Astrocyte of the spinal cord (primary cell): ENCODE measurements at regions not wholly inside any gene's neighbourhood (a gene's known extent, or its start where the extent isn't known, plus 50 kb on each side); places are given as distances from the start of the nearest gene placed in this dataset.

Experiments used
- DNase-seq: peaks from one replicate; pipeline ENCODE4 v3.0.0; 2011; ENCODE audit warnings: low read depth, low spot score
- H3K4me3 ChIP-seq: 2 replicates; pipeline ENCODE4 v1.5.1; 2011; ENCODE audit warnings: low read depth, mild to moderate bottlenecking, low read length, moderate library complexity
- in situ Hi-C: cut with HindIII; loops from 2 replicates; pipeline ENCODE4 v1.10.0; 2017; ENCODE audit warnings: low sequenced_read_pairs
- TF ChIP-seq, protein P1 (sequence below): IDR thresholded peaks from 2 replicates; pipeline ENCODE4 v1.5.1; 2012; ENCODE audit warnings: low read depth, mild to moderate bottlenecking, low read length, inconsistent platforms

DNA sequence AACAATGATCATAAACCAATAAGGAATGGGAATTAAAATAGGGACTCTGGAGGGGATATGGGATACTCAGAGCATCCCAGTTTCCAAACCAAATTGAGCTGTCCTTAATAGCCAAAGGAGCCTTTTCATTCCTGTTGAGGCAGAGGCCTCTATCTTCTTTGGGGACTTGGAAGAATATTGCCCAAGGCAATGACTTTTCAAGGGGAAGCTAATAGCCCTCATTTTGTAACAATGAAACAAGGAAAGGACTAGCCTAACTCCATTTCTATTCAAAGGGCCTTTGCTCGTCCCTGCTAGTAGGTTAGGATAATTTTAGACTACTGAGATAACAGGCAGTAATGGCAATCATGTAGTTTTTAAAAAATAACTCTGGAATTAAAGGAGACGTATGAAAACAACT is 789.8 kb upstream of the SLITRK5 start:
- in situ Hi-C loops, result no loop called here

GRCh38 chr13:86882107-86882506 is 789.1 kb upstream of the SLITRK5 start:
- no peak overlapping the region for H3K4me3 ChIP-seq
- in situ Hi-C loops, result no loop called here
- TF ChIP-seq, protein P1, sequence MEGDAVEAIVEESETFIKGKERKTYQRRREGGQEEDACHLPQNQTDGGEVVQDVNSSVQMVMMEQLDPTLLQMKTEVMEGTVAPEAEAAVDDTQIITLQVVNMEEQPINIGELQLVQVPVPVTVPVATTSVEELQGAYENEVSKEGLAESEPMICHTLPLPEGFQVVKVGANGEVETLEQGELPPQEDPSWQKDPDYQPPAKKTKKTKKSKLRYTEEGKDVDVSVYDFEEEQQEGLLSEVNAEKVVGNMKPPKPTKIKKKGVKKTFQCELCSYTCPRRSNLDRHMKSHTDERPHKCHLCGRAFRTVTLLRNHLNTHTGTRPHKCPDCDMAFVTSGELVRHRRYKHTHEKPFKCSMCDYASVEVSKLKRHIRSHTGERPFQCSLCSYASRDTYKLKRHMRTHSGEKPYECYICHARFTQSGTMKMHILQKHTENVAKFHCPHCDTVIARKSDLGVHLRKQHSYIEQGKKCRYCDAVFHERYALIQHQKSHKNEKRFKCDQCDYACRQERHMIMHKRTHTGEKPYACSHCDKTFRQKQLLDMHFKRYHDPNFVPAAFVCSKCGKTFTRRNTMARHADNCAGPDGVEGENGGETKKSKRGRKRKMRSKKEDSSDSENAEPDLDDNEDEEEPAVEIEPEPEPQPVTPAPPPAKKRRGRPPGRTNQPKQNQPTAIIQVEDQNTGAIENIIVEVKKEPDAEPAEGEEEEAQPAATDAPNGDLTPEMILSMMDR, result no peak
- DNase-seq, result no peak

More for the DNA sequence above, 789.8 kb upstream of the SLITRK5 start:
- TF ChIP-seq, protein P1, result no peak
- no peak overlapping the region for H3K4me3 ChIP-seq
- no peak for DNase-seq

GRCh38 chr13:86882835-86883234 is 788.3 kb upstream of the SLITRK5 start:
- TF ChIP-seq, protein P1, result no peak
- in situ Hi-C loops, result no loop called here
- no peak for DNase-seq
- no peak overlapping the region for H3K4me3 ChIP-seq

GRCh38 chr13:86892330-86892729 is 778.8 kb upstream of the SLITRK5 start:
- DNase-seq, result peak; percentile 27
- in situ Hi-C loops, result no loop called here
- TF ChIP-seq, protein P1, result no peak
- H3K4me3 ChIP-seq, result no peak overlapping the region

DNA sequence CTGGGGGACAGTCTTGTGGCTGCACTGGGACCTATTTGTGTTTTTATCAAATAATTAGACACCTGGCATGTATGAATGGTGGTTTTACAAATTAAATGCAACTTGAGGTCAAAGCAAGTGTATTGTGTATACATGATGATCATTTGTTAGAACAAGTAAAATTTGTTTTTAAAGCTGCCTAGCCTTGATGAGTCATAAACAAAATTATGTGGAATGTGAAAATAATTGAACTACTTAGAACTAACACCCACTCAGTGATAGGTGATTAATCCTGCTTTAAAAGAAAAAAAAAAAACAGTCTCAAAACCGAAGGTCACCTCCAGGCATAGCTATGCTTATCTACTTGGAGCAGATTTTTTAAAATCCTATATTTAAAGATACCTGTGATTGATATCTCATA is 770.3 kb upstream of the SLITRK5 start:
- DNase-seq, result no peak
- in situ Hi-C loops, result no loop called here
- TF ChIP-seq, protein P1, result no peak

GRCh38 chr13:86906127-86906874 is 764.9 kb upstream of the SLITRK5 start:
- in situ Hi-C loops, result no loop called here
- TF ChIP-seq, protein P1, result no peak
- no peak overlapping the region for H3K4me3 ChIP-seq
- DNase-seq, result peak; percentile 53

More for the DNA sequence above, 770.3 kb upstream of the SLITRK5 start:
- no peak overlapping the region for H3K4me3 ChIP-seq
